ENCODE measurements at regions not wholly inside any gene's neighbourhood (a gene's known extent, or its start where the extent isn't known, plus 50 kb on each side); places are given as distances from the start of the nearest gene placed in this dataset.

GRCh38 chr10:9016930-9017329, 962.4 kb downstream of the GATA3 start:
- no peaks in the 10 kb centered on the region for H3K4me1 ChIP-seq
- intact Hi-C loops (cut with DNase I) = no loop called here
- TF ChIP-seq POLR2A (IDR thresholded peaks at IDR 0.05) (no peak), CTCF (IDR thresholded peaks at IDR 0.05) (no peak)
- no peak overlapping the region for H3K4me3 ChIP-seq (replicated peaks in 1 of 3)
- 86 to 93% methylated on average over 4 of the region's 4 CpGs for WGBS, 2 donors
- H3K27me3 ChIP-seq = no peaks in the 10 kb centered on the region
- no peaks in the 10 kb centered on the region for H3K9me3 ChIP-seq
- H3K27ac ChIP-seq = no peak overlapping the region
- H3K36me3 ChIP-seq = no peaks in the 10 kb centered on the region
- DNase-seq = no peak

- Histone ChIP-seq H3K4me1 (no peaks in the 10 kb centered on the region), H3K36me3 (no peaks in the 10 kb centered on the region), H3K27ac (no peak overlapping the region), H3K9me3 (no peaks in the 10 kb centered on the region), H3K4me3 (replicated peaks in 1 of 3) (no peak overlapping the region), H3K27me3 (no peaks in the 10 kb centered on the region)
- 75 to 79% methylated on average over 7 of the region's 7 CpGs for WGBS, 2 donors
- DNase-seq = no peak
- TF ChIP-seq CTCF (IDR thresholded peaks at IDR 0.05) = no peak
- TF ChIP-seq POLR2A (IDR thresholded peaks at IDR 0.05) = no peak
- intact Hi-C loops (cut with DNase I) = no loop called here
These were observed 964.0 kb downstream of the GATA3 start for GRCh38 chr10:9018195-9019173.

- Histone ChIP-seq H3K36me3 (no peaks in the 10 kb centered on the region), H3K4me3 (replicated peaks in 1 of 3) (no peak overlapping the region), H3K4me1 (no peaks in the 10 kb centered on the region), H3K27me3 (no peaks in the 10 kb centered on the region), H3K9me3 (no peaks in the 10 kb centered on the region), H3K27ac (no peak overlapping the region)
- intact Hi-C loops (cut with DNase I) = no loop called here
- whole genome bisulfite sequencing, 2 donors = 78 to 81% methylated on average over 3 of the region's 3 CpGs
- TF ChIP-seq CTCF (IDR thresholded peaks at IDR 0.05) (no peak), POLR2A (IDR thresholded peaks at IDR 0.05) (no peak)
- no peak for DNase-seq
These were observed 968.7 kb downstream of the GATA3 start for GRCh38 chr10:9023206-9023605.

- no peaks in the 10 kb centered on the region for H3K27me3 ChIP-seq
- no peak for TF ChIP-seq POLR2A (IDR thresholded peaks at IDR 0.05)
- no peak for TF ChIP-seq CTCF (IDR thresholded peaks at IDR 0.05)
These were observed 969.7 kb downstream of the GATA3 start for GRCh38 chr10:9024210-9024609.

GRCh38 chr10:9028231-9028630, 973.7 kb downstream of the GATA3 start:
- intact Hi-C loops (cut with DNase I) = no loop called here
- Histone ChIP-seq H3K4me3 (replicated peaks in 1 of 3) (no peak overlapping the region), H3K27me3 (no peaks in the 10 kb centered on the region), H3K4me1 (no peaks in the 10 kb centered on the region), H3K36me3 (no peaks in the 10 kb centered on the region), H3K9me3 (no peaks in the 10 kb centered on the region), H3K27ac (no peak overlapping the region)
- no peak for DNase-seq
- TF ChIP-seq CTCF (IDR thresholded peaks at IDR 0.05) (no peak), POLR2A (IDR thresholded peaks at IDR 0.05) (no peak)

More at GRCh38 chr10:9024210-9024609, 969.7 kb downstream of the GATA3 start:
- Histone ChIP-seq H3K4me1 (no peaks in the 10 kb centered on the region), H3K27ac (no peak overlapping the region), H3K4me3 (replicated peaks in 1 of 3) (no peak overlapping the region), H3K9me3 (no peaks in the 10 kb centered on the region), H3K36me3 (no peaks in the 10 kb centered on the region)
- intact Hi-C loops (cut with DNase I) = no loop called here
- no peak for DNase-seq
- 59 to 60% methylated on average over 2 of the region's 2 CpGs for WGBS, 2 donors

All from thyroid gland (tissue), 4 donors.